IMR-90 (cell line): ENCODE measurements at regions not wholly inside any gene's neighbourhood (a gene's known extent, or its start where the extent isn't known, plus 50 kb on each side); places are given as distances from the start of the nearest gene placed in this dataset.

Experiments
- ATAC-seq: fragments of 200-7000 bp; cut with Tn5 transposase; 2 replicates; pipeline ENCODE4 v1.9.1; 2020; ENCODE audit warnings: low read depth, mild to moderate bottlenecking, moderate library complexity
- BruUV-seq: library from RNA; stranded (reverse); fragments of 400-500 nt; replicated peaks from 2 replicates; lab custom pipeline; 2021; lab: Mats Ljungman, UMichigan
- CTCF ChIA-PET: fragments of 300-600 bp; formaldehyde crosslinking; extraction: SDS; loops from one replicate; lab custom pipeline; 2021; ENCODE audit warnings: antibody characterized with exemption; lab: Yijun Ruan, JAX
- POLR2A ChIA-PET: fragments of 300-600 bp; sonication (Branson Sonifier 250); formaldehyde crosslinking; loops from one replicate; lab custom pipeline; 2022; ENCODE audit warnings: antibody characterized with exemption; ENCODE audit not compliant: unreplicated experiment; lab: Charles Lee
- DNase-seq: peaks from one replicate; pipeline ENCODE4 v3.0.0; 2013
- H2AFZ ChIP-seq: replicated peaks from 2 replicates; pipeline ENCODE3; 2013; ENCODE audit warnings: low read length, mild to moderate bottlenecking; ENCODE audit not compliant: poor library complexity
- H2AK5ac ChIP-seq: 2 replicates; pipeline ENCODE4 v1.6.1; 2013; ENCODE audit warnings: low read depth, low read length, inconsistent platforms
- H2AK9ac ChIP-seq: replicated peaks from 2 replicates; pipeline ENCODE3; 2013; ENCODE audit warnings: mild to moderate bottlenecking, low read depth, low read length, moderate library complexity; ENCODE audit not compliant: poor library complexity
- H2BK120ac ChIP-seq: 2 replicates; pipeline ENCODE4 v1.6.1; 2013; ENCODE audit warnings: low read depth, low read length, inconsistent platforms
- H2BK15ac ChIP-seq: 3 replicates; pipeline ENCODE4 v1.6.1; 2013; ENCODE audit warnings: low read depth, low read length, inconsistent platforms
- H2BK20ac ChIP-seq: 2 replicates; pipeline ENCODE4 v1.6.1; 2013; ENCODE audit warnings: low read depth, mild to moderate bottlenecking, inconsistent platforms, low read length, moderate library complexity
- H2BK5ac ChIP-seq: 2 replicates; pipeline ENCODE4 v1.6.1; 2013; ENCODE audit warnings: mild to moderate bottlenecking, low read depth, low read length, inconsistent platforms; ENCODE audit not compliant: poor library complexity, severe bottlenecking
- H3K14ac ChIP-seq: replicated peaks from 2 replicates; pipeline ENCODE4 v1.6.1; 2013; ENCODE audit warnings: low read depth, low read length, inconsistent platforms
- H3K18ac ChIP-seq: 2 replicates; pipeline ENCODE4 v1.6.1; 2013; ENCODE audit warnings: low read depth, low read length, control low read depth
- H3K23ac ChIP-seq: 2 replicates; pipeline ENCODE4 v1.6.1; 2013; ENCODE audit warnings: low read depth, low read length, inconsistent platforms
- H3K27ac ChIP-seq: 2 replicates; pipeline ENCODE4 v1.5.1; 2013; ENCODE audit warnings: mild to moderate bottlenecking, control low read depth, low read length; ENCODE audit not compliant: insufficient read depth
- H3K27me3 ChIP-seq: 2 replicates; pipeline ENCODE4 v1.6.1; 2013; ENCODE audit warnings: low read length; ENCODE audit not compliant: control insufficient read depth, insufficient read depth
- H3K36me3 ChIP-seq: 2 replicates; pipeline ENCODE4 v1.6.1; 2013; ENCODE audit warnings: low read length, mixed read lengths; ENCODE audit not compliant: control insufficient read depth, insufficient read depth
- H3K4ac ChIP-seq: 2 replicates; pipeline ENCODE4 v1.6.1; 2013; ENCODE audit warnings: low read depth, low read length, inconsistent platforms
- H3K4me1 ChIP-seq: 2 replicates; pipeline ENCODE4 v1.6.1; 2013; ENCODE audit warnings: low read length, mixed read lengths; ENCODE audit not compliant: control insufficient read depth, insufficient read depth
- H3K4me2 ChIP-seq: 2 replicates; pipeline ENCODE4 v1.6.1; 2013; ENCODE audit warnings: low read depth, mild to moderate bottlenecking, control low read depth, low read length, moderate library complexity
- H3K4me3 ChIP-seq: 2 replicates; pipeline ENCODE4 v1.5.1; 2013; ENCODE audit warnings: low read depth, mild to moderate bottlenecking, control low read depth, low read length, moderate library complexity; ENCODE audit not compliant: insufficient read depth
- H3K56ac ChIP-seq: 2 replicates; pipeline ENCODE4 v1.6.1; 2013; ENCODE audit warnings: low read length, inconsistent platforms; ENCODE audit not compliant: insufficient read depth; ENCODE audit errors: extremely low read depth
- H3K79me1 ChIP-seq, 2 experiments: 2 replicates each; pipeline ENCODE4 v1.6.1; 2013; ENCODE audit warnings: low read length in 2 of 2, inconsistent platforms in 1 of 2, low read depth in 1 of 2
- H3K9ac ChIP-seq: 2 replicates; pipeline ENCODE4 v1.6.1; 2013; ENCODE audit warnings: low read depth, low read length, control low read depth
- H3K9me1 ChIP-seq: 2 replicates; pipeline ENCODE4 v1.6.1; 2013; ENCODE audit warnings: low read length, inconsistent platforms; ENCODE audit not compliant: insufficient read depth
- H3K9me3 ChIP-seq: 2 replicates; pipeline ENCODE4 v1.6.1; 2013; ENCODE audit warnings: low read length; ENCODE audit not compliant: control insufficient read depth, insufficient read depth
- H4K20me1 ChIP-seq: 2 replicates; pipeline ENCODE4 v1.6.1; 2013; ENCODE audit warnings: low read length, inconsistent platforms; ENCODE audit not compliant: insufficient read depth
- H4K5ac ChIP-seq: 2 replicates; pipeline ENCODE4 v1.6.1; 2013; ENCODE audit warnings: mild to moderate bottlenecking, low read depth, low read length, control low read depth
- H4K8ac ChIP-seq, 2 experiments: 2 replicates each; pipeline ENCODE4 v1.6.1; 2013; ENCODE audit warnings: low read depth in 2 of 2, low read length in 2 of 2, control low read depth in 1 of 2, inconsistent platforms in 1 of 2
- H4K91ac ChIP-seq: 2 replicates; pipeline ENCODE4 v1.6.1; 2013; ENCODE audit warnings: low read depth, low read length, inconsistent platforms; ENCODE audit not compliant: insufficient read depth
- BHLHE40 ChIP-seq: fragments of 150-350 bp; IDR thresholded peaks from 2 replicates; pipeline ENCODE4 v1.6.1; 2016; ENCODE audit warnings: mild to moderate bottlenecking, low read depth, low read length
- WGBS, 2 experiments: methylation state at CpG; one replicate each; pipeline versions ENCODE4 v1.1.5 to v1.1.7; 2013; ENCODE audit warnings: missing lambda C conversion rate in 2 of 2; ENCODE audit not compliant: insufficient read length in 1 of 2; ENCODE audit errors: extremely low coverage in 2 of 2; 5-methylcytosine and 5-hydroxymethylcytosine counted together
- dilution Hi-C: fragments of 300-500 bp; cut with HindIII; formaldehyde crosslinking; loops from one replicate; pipeline ENCODE4 v1.14.3; 2018; ENCODE audit warnings: low sequenced_read_pairs; ENCODE audit not compliant: unreplicated experiment
- in situ Hi-C: fragments of 300-500 bp; cut with MboI; formaldehyde crosslinking; loops from 3 replicates; pipeline ENCODE4 v1.14.3; 2019; ENCODE audit warnings: low sequenced_read_pairs, inconsistent platforms, mixed read lengths
- intact Hi-C: fragments of 100-400 bp; cut with micrococcal nuclease; formaldehyde crosslinking; loops from 2 replicates; pipeline ENCODE4 v1.10.0; 2022

DNA sequence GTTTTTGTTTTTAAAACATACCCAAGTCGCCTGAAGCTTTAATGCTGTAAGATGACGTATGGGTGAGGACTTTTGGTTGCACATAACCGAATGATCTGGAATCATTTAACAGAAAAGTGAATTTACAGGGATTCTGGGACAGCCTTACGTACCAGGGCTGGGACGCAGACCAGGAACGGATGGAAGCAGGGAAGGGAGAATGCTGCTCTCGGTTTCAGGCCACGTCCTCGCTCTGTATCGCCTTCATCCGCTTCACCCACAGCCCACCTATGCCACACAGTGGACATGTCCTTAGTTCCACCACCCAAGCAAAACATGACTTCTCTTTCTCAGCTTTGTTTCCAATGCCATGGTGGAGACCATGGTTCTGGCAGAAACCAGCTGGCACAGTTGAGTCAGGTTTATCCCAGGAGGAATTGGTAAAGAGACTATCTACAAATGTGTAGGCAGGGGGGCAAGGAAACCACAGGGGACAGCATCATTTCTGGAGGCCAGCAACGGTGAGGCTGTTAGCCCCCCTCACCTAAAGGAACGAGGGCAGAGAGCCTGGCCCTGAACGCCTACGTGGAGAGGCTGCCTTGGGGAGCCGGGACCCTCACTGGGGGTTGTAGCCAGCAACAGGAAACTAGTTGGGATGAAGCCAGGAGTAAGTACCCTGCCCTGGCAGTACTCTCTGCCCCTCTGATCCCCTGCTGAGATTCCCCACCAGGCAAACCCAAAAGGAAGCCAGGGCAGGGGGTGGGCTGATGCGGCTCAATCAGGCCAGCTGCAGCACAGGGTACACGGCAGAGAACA, 132.5 kb downstream of the NDUFA10 start:
- H2AK5ac ChIP-seq: no peak overlapping the region
- no peaks in the 10 kb centered on the region for H3K79me1 ChIP-seq
- ATAC-seq (no peak), DNase-seq (no peak)
- dilution Hi-C loops: no loop called here
- no peak overlapping the region for H2BK5ac ChIP-seq
- no peak overlapping the region for H3K56ac ChIP-seq
- H3K9me1 ChIP-seq: no peaks in the 10 kb centered on the region
- no peaks in the 10 kb centered on the region for H3K36me3 ChIP-seq
- no peak overlapping the region for H2AK9ac ChIP-seq
- no peak overlapping the region for H3K27ac ChIP-seq
- H2AFZ ChIP-seq: no peak overlapping the region
- ChIA-PET POLR2A (no interaction called here), CTCF (no interaction called here)
- H4K8ac ChIP-seq: no peak overlapping the region
- no TSS peak for BruUV-seq
- no peak for TF ChIP-seq BHLHE40
- no peak overlapping the region for H3K14ac ChIP-seq
- H2BK15ac ChIP-seq: no peak overlapping the region
- no peak overlapping the region for H4K91ac ChIP-seq
- 69% methylated on average over 5 of the region's 18 CpGs; no CpG with 5 or more reads in 1 of the 2 experiments for WGBS, 2 experiments
- H3K9me3 ChIP-seq: 0 out of 2 replicates have a peak, but pooled peaks cover 2% of the 10 kb centered on the region
- no peak overlapping the region for H3K4ac ChIP-seq
- no peak overlapping the region for H3K9ac ChIP-seq
- H2BK120ac ChIP-seq: no peak overlapping the region
- H3K27me3 ChIP-seq: no peaks in the 10 kb centered on the region
- no peaks in the 10 kb centered on the region for H3K4me1 ChIP-seq
- H3K4me3 ChIP-seq: no peak overlapping the region
- H3K23ac ChIP-seq: no peak overlapping the region
- no peak overlapping the region for H3K18ac ChIP-seq
- in situ Hi-C loops: no loop called here
- no peak overlapping the region for H2BK20ac ChIP-seq
- H4K20me1 ChIP-seq: no peaks in the 10 kb centered on the region
- H3K4me2 ChIP-seq: no peak overlapping the region
- intact Hi-C loops: no loop called here
- no peak overlapping the region for H4K5ac ChIP-seq
